Tibial nerve (tissue), 4 donors: ENCODE measurements at regions not wholly inside any gene's neighbourhood (a gene's known extent, or its start where the extent isn't known, plus 50 kb on each side); places are given as distances from the start of the nearest gene placed in this dataset.

ENCODE experiments used
- CTCF ChIP-seq, 5 experiments: fragments of 200-600 bp in 3 of 5; fragments of 450-650 bp in 2 of 5; sonication (generic) in 3 of 5; IDR thresholded peaks; one replicate each; pipeline ENCODE4 v1.5.1; 2016 to 2019; ENCODE audit warnings: antibody characterized with exemption in 5 of 5, mild to moderate bottlenecking in 3 of 5, moderate library complexity in 2 of 5
- EP300 ChIP-seq, 2 donors: sonication (generic); formaldehyde crosslinking; IDR thresholded peaks; one replicate each; pipeline ENCODE4 v1.6.1; 2017; ENCODE audit warnings: antibody characterized with exemption in 2 of 2, mild to moderate bottlenecking in 1 of 2
- POLR2A ChIP-seq, 2 donors: fragments of 450-650 bp; IDR thresholded peaks; one replicate each; pipeline ENCODE4 v1.6.1; 2017; ENCODE audit warnings: antibody characterized with exemption in 2 of 2, mild to moderate bottlenecking in 2 of 2, moderate library complexity in 2 of 2

GRCh38 chr6:49327005-49327404 is 136.0 kb downstream of the MMUT start:
- TF ChIP-seq POLR2A (IDR thresholded peaks at IDR 0.05) (no peak), CTCF (IDR thresholded peaks at IDR 0.05) (no peak), EP300 (IDR thresholded peaks at IDR 0.05) (no peak)
